HepG2 (cell line): ENCODE measurements at regions not wholly inside any gene's neighbourhood (a gene's known extent, or its start where the extent isn't known, plus 50 kb on each side); places are given as distances from the start of the nearest gene placed in this dataset.

ENCODE experiments used
- ATAC-seq: fragments of 200-7000 bp; cut with Tn5 transposase; 3 replicates; pipeline ENCODE4 v1.9.1; 2020; ENCODE audit warnings: mild to moderate bottlenecking, moderate library complexity
- BruUV-seq: library from RNA; stranded (reverse); fragments of 400-500 nt; replicated peaks from 2 replicates; lab custom pipeline; 2021; lab: Mats Ljungman, UMichigan
- CTCF ChIA-PET: fragments of 300-600 bp; formaldehyde crosslinking; extraction: SDS; loops from one replicate; lab custom pipeline; 2021; ENCODE audit warnings: low total read pairs, inconsistent platforms, low intra/inter-chr PET ratio; lab: Yijun Ruan, JAX
- POLR2A ChIA-PET: fragments of 350-600 bp; sonication (Branson Sonifier 250); formaldehyde crosslinking; loops from one replicate; lab custom pipeline; 2020; ENCODE audit warnings: antibody characterized with exemption, inconsistent platforms; lab: Yijun Ruan, JAX
- DNase-seq: peaks from one replicate; pipeline ENCODE4 v3.0.0-alpha.2; 2015; ENCODE audit warnings: low spot score
- FAIRE-seq: peaks from 3 replicates; lab custom pipeline; 2011; peaks lifted over from hg19 to GRCh38; lab: Jason Lieb, UNC
- H2AFZ ChIP-seq: one replicate; pipeline ENCODE4 v1.6.1; 2011; ENCODE audit warnings: low read length, inconsistent platforms
- H3K27ac ChIP-seq: fragments of 300-600 bp; 3 replicates; pipeline ENCODE4 v1.8.0; 2011; ENCODE audit warnings: mixed run types, mild to moderate bottlenecking, mixed read lengths, low read length, inconsistent platforms; ENCODE audit not compliant: insufficient read depth; ENCODE audit errors: extremely low read length
- H3K27me3 ChIP-seq, 2 experiments: fragments of 200-600 bp in 1 of 2; 2 replicates in 1 of 2; 3 replicates in 1 of 2; pipeline versions ENCODE4 v1.6.0 to v1.8.0; 2011; ENCODE audit warnings: low read length in 2 of 2, mild to moderate bottlenecking in 2 of 2, moderate library complexity in 2 of 2, inconsistent platforms in 1 of 2; ENCODE audit not compliant: insufficient read depth in 2 of 2, control insufficient read depth in 1 of 2
- H3K36me3 ChIP-seq, 2 experiments: fragments of 200-600 bp in 1 of 2; replicated peaks in 1 of 2; 2 replicates in 1 of 2; 3 replicates in 1 of 2; pipeline versions ENCODE4 v1.5.1 to v1.8.0; 2011; ENCODE audit warnings: low read length in 2 of 2, inconsistent platforms in 1 of 2; ENCODE audit not compliant: insufficient read depth in 2 of 2, control insufficient read depth in 1 of 2
- H3K4me1 ChIP-seq: 2 replicates; pipeline ENCODE4 v1.5.1; 2012; ENCODE audit warnings: low read length, inconsistent platforms; ENCODE audit not compliant: insufficient read depth
- H3K4me2 ChIP-seq: 2 replicates; pipeline ENCODE4 v1.6.0; 2011; ENCODE audit warnings: low read depth, low read length, inconsistent platforms
- H3K4me3 ChIP-seq, 3 experiments: fragments of 200-600 bp in 1 of 3; sonication (generic), shearing (Covaris generic) in 1 of 3; replicated peaks in 1 of 3; 2 replicates each; pipeline ENCODE4 v1.5.1; 2011 to 2016; ENCODE audit warnings: low read length in 3 of 3, inconsistent platforms in 2 of 3, low read depth in 2 of 3, mild to moderate bottlenecking in 2 of 3, control low read depth in 1 of 3, mixed read lengths in 1 of 3; ENCODE audit not compliant: insufficient read depth in 1 of 3
- H3K79me2 ChIP-seq: one replicate; pipeline ENCODE4 v1.6.1; 2011; ENCODE audit warnings: low read length, inconsistent platforms; ENCODE audit not compliant: insufficient read depth
- H3K9ac ChIP-seq: 2 replicates; pipeline ENCODE4 v1.6.0; 2011; ENCODE audit warnings: mild to moderate bottlenecking, low read depth, low read length, inconsistent platforms; ENCODE audit not compliant: insufficient read depth
- H3K9me3 ChIP-seq: 2 replicates; pipeline ENCODE4 v1.5.1; 2012; ENCODE audit warnings: mild to moderate bottlenecking, low read length
- H4K20me1 ChIP-seq: 2 replicates; pipeline ENCODE4 v1.6.0; 2011; ENCODE audit warnings: inconsistent platforms, mild to moderate bottlenecking, low read length, moderate library complexity; ENCODE audit not compliant: insufficient read depth
- ARNT2 ChIP-seq: sonication (generic); formaldehyde crosslinking; IDR thresholded peaks from 2 replicates; pipeline ENCODE4 v1.8.0; 2022; ENCODE audit warnings: mild to moderate bottlenecking, low read depth, missing genetic modification reagents, moderate library complexity
- DNMT1 ChIP-seq: sonication (generic); formaldehyde crosslinking; IDR thresholded peaks from 2 replicates; pipeline ENCODE4 v1.5.1; 2020; ENCODE audit warnings: mild to moderate bottlenecking, missing genetic modification reagents
- GRHL1 ChIP-seq: sonication (generic); formaldehyde crosslinking; conservative IDR thresholded peaks from 2 replicates; pipeline ENCODE4 v1.8.0; 2022; ENCODE audit warnings: missing genetic modification reagents
- GTF2F1 ChIP-seq: fragments of 150-350 bp; IDR thresholded peaks from 2 replicates; pipeline ENCODE4 v1.6.1; 2014; ENCODE audit warnings: low read length
- HMG20B ChIP-seq: conservative IDR thresholded peaks from 2 replicates; pipeline ENCODE4 v1.6.1; 2016; ENCODE audit warnings: missing genetic modification reagents, missing compliant biosample characterization
- MBD4 ChIP-seq: IDR thresholded peaks from 2 replicates; pipeline ENCODE4 v1.6.1; 2012; ENCODE audit warnings: low read length, inconsistent platforms, borderline replicate concordance
- MED1 ChIP-seq: sonication (generic); formaldehyde crosslinking; IDR thresholded peaks from 2 replicates; pipeline ENCODE4 v1.4.0; 2020; ENCODE audit warnings: missing genetic modification reagents
- NFATC3 ChIP-seq: sonication (generic); formaldehyde crosslinking; IDR thresholded peaks from 2 replicates; pipeline ENCODE4 v1.5.1; 2020; ENCODE audit warnings: mild to moderate bottlenecking, missing genetic modification reagents
- SRSF4 ChIP-seq: fragments of 200-400 bp; formaldehyde crosslinking; IDR thresholded peaks from one replicate; pipeline ENCODE4 v1.6.1; 2018; ENCODE audit warnings: mild to moderate bottlenecking, low read depth, low read length, moderate library complexity; ENCODE audit not compliant: poor library complexity, severe bottlenecking
- TEAD2 ChIP-seq: sonication (generic); formaldehyde crosslinking; IDR thresholded peaks from 2 replicates; pipeline ENCODE4 v1.9.0; 2021; ENCODE audit warnings: missing genetic modification reagents
- ZNF251 ChIP-seq: sonication (generic); formaldehyde crosslinking; IDR thresholded peaks from 2 replicates; pipeline ENCODE4 v1.9.0; 2021; ENCODE audit warnings: mild to moderate bottlenecking, missing genetic modification reagents
- ZNF550 ChIP-seq: sonication (generic); formaldehyde crosslinking; IDR thresholded peaks from 2 replicates; pipeline ENCODE4 v1.4.0; 2020; ENCODE audit warnings: mild to moderate bottlenecking, missing genetic modification reagents, borderline replicate concordance
- ZSCAN22 ChIP-seq: sonication (generic); formaldehyde crosslinking; IDR thresholded peaks from 2 replicates; pipeline ENCODE4 v1.4.0; 2020; ENCODE audit warnings: mild to moderate bottlenecking, missing genetic modification reagents
- ZSCAN9 ChIP-seq: IDR thresholded peaks from 2 replicates; pipeline ENCODE4 v1.6.1; 2016; ENCODE audit warnings: borderline replicate concordance
- WGBS: methylation state at CpG from one replicate; pipeline ENCODE4 v1.1.6; 2017; ENCODE audit warnings: low lambda C conversion rate; 5-methylcytosine and 5-hydroxymethylcytosine counted together
- in situ Hi-C: cut with HindIII; loops from 2 replicates; pipeline ENCODE4 v1.10.0; 2017; ENCODE audit warnings: low pct_unique_long_range_greater_than_20kb; ENCODE audit not compliant: extremely low pct_ligation_motif_present
- intact Hi-C: fragments of 100-400 bp; cut with micrococcal nuclease; formaldehyde crosslinking; loops from one replicate; pipeline ENCODE4 v1.10.0; 2022; ENCODE audit not compliant: unreplicated experiment
- TF ChIP-seq, protein P1 (sequence below): sonication (generic); formaldehyde crosslinking; conservative IDR thresholded peaks from 2 replicates; pipeline ENCODE4 v1.5.0; 2020; ENCODE audit warnings: missing genetic modification reagents

- BruUV-seq, result no TSS peak
- H3K4me1 ChIP-seq, result no peaks in the 10 kb centered on the region
- ChIA-PET CTCF (no interaction called here), POLR2A (no interaction called here)
- no peak overlapping the region for H3K4me2 ChIP-seq
- H3K4me3 ChIP-seq, result no peak overlapping the region
- H2AFZ ChIP-seq, result no peak overlapping the region
- TF ChIP-seq SRSF4 (no peak), HMG20B (CRISPR knock-in tag) (no peak), NFATC3 (no peak), TEAD2 (no peak), ARNT2 (CRISPR knock-in tag) (no peak), MED1 (no peak), DNMT1 (CRISPR knock-in tag) (no peak), ZSCAN22 (CRISPR knock-in tag) (no peak), ZNF251 (no peak), ZNF550 (CRISPR knock-in tag) (no peak), MBD4 (no peak), GTF2F1 (no peak), GRHL1 (no peak), ZSCAN9 (CRISPR knock-in tag) (no peak)
- TF ChIP-seq, protein P1, sequence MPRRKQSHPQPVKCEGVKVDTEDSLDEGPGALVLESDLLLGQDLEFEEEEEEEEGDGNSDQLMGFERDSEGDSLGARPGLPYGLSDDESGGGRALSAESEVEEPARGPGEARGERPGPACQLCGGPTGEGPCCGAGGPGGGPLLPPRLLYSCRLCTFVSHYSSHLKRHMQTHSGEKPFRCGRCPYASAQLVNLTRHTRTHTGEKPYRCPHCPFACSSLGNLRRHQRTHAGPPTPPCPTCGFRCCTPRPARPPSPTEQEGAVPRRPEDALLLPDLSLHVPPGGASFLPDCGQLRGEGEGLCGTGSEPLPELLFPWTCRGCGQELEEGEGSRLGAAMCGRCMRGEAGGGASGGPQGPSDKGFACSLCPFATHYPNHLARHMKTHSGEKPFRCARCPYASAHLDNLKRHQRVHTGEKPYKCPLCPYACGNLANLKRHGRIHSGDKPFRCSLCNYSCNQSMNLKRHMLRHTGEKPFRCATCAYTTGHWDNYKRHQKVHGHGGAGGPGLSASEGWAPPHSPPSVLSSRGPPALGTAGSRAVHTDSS (CRISPR knock-in tag), result no peak
- peaks cover 16% of the 10 kb centered on the region; the same call in 1 of the 2 replicates for H3K9me3 ChIP-seq
- no peaks in the 10 kb centered on the region for H4K20me1 ChIP-seq
- H3K27me3 ChIP-seq, result no peaks in the 10 kb centered on the region
- H3K79me2 ChIP-seq, result no peaks in the 10 kb centered on the region
- WGBS, result 0% methylated on average over 1 of the region's 1 CpG
- DNase-seq (no peak), ATAC-seq (no peak), FAIRE-seq (no peak)
- in situ Hi-C loops, result no loop called here
- H3K27ac ChIP-seq, result no peak overlapping the region
- H3K36me3 ChIP-seq, result no peaks in the 10 kb centered on the region
- H3K9ac ChIP-seq, result no peak overlapping the region
- intact Hi-C loops, result no loop called here
Observed at GRCh38 chr2:117481608-117482007, 332.9 kb upstream of the DDX18 start.
